HG02943 (cell line): ENCODE measurements at regions not wholly inside any gene's neighbourhood (a gene's known extent, or its start where the extent isn't known, plus 50 kb on each side); places are given as distances from the start of the nearest gene placed in this dataset.
"Not testable (repeated sequence)": the region's sequence is repeated elsewhere in the genome, so short reads cannot be mapped to it uniquely, and the experiment has no call there.

Experiments
- ATAC-seq: cut with Tn5 transposase; IDR thresholded peaks from one replicate; pipeline ENCODE4 v1.9.1; 2021; ENCODE audit warnings: mild to moderate bottlenecking, low read depth, moderate library complexity; ENCODE audit not compliant: unreplicated experiment

GRCh38 chr2:111420074-111420473 is 299.4 kb downstream of the BCL2L11 start:
- ATAC-seq, result not testable (repeated sequence)

GRCh38 chr2:111420835-111421234 is 300.1 kb downstream of the BCL2L11 start:
- ATAC-seq, result not testable (repeated sequence)

DNA sequence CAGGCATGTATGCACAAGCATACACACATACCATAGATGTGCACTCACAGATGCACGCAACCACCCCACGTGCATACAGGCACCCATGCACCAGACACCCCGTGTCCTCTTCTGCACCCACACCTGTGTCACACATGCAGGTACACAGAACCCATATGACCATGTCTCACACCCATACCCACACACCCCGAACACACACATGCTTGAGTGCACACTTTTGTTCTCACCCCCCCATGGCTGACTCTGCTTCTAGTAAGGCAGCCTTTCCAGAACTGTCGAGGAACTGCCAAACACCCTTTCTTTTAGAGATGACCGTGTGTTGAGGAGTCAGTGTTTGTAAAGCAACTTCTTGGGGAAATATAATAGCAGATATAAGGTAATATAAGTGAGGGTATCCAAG is 301.2 kb downstream of the BCL2L11 start:
- not testable (repeated sequence) for ATAC-seq

GRCh38 chr2:111422562-111422961 is 301.8 kb downstream of the BCL2L11 start:
- ATAC-seq, result not testable (repeated sequence)

- not testable (repeated sequence) for ATAC-seq
These were observed 302.5 kb downstream of the BCL2L11 start for GRCh38 chr2:111423184-111423583.

GRCh38 chr2:111424176-111424575 is 303.5 kb downstream of the BCL2L11 start:
- not testable (repeated sequence) for ATAC-seq

DNA sequence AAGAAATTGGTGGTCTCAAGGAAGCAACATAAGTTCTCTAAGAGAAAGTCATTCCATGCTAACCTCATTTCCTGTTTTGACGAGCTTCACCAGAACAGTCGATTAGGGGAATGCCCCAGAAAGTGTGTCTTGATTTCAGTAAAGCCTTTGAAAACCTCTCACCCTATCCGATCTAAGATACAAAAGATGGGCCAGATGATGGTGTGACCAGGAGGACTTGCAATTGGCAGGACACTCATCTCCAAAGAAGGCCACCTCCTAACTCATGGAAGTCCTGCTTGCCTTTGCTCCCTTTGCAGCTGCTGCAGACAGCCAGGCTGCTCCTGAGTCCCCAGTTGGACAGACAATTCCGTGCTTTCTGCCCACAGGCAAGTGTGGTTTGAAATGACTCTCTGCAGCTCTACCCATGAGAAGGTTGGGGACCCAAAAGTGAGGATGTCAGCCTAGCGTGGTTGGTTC is 304.2 kb downstream of the BCL2L11 start:
- ATAC-seq, result not testable (repeated sequence)

GRCh38 chr2:111425789-111426201 is 305.1 kb downstream of the BCL2L11 start:
- ATAC-seq, result not testable (repeated sequence)

- not testable (repeated sequence) for ATAC-seq
These were observed 306.6 kb downstream of the BCL2L11 start for GRCh38 chr2:111427346-111427745.

- not testable (repeated sequence) for ATAC-seq
These were observed 308.2 kb downstream of the BCL2L11 start for GRCh38 chr2:111428915-111429314.

DNA sequence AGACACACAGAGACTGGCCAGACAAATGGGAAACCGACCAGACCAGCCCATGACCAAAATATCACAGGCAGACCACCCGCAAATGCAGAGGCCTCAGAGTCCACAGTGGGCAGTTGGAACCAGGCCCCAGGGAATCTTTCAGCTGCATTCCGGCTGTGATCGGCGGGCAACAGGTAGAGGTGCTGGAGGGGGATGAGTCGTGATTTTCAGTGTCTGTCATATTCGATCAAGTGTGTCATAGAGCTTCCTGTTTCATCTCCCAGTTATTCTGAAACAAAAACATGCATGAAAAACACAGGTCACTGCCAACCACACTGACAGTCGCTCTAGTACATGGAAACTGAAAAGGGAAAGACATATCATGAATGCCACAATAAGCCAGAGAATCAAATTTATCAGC is 308.6 kb downstream of the BCL2L11 start:
- not testable (repeated sequence) for ATAC-seq

DNA sequence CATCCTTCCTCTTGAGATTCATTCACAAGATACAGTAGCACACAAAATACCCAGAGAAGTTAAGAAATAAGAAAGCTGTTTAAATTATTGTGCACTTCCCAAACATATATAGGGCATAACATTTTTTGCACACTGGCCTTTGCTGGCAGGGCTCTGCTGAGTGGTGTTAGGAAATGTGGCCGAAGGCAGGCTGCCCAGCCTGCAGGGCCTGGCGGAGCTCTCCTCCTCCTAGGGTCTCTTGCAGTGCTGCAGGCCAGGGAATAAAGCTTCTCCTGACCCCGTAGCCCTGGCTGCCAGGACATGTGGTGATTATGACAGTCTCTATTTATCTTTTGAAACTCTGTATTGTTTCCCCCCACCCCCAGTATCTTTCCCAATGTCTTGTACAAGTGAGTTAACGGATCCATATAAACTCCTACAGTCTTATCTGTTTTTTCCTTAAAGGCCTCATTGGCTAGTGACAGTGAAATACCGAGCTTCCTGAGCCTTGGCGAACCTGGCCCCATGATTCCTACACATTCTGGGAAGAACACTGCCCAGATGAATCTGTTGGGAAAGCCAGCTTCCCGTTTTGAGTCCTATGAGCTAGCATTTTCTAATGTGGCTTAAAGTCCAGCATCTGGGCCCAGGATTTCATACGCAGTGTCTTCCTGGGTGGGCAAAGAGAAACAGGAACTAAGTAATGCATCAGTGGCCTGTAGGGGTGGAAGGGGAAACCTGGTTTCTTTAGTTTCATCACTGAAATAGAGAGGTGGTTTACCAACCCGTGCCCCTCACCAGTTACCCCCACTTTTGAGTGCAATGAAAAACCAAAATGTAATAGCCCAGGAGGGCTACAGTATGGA is 310.3 kb downstream of the BCL2L11 start:
- not testable (repeated sequence) for ATAC-seq

GRCh38 chr2:111432423-111432822 is 311.7 kb downstream of the BCL2L11 start:
- ATAC-seq, result not testable (repeated sequence)

DNA sequence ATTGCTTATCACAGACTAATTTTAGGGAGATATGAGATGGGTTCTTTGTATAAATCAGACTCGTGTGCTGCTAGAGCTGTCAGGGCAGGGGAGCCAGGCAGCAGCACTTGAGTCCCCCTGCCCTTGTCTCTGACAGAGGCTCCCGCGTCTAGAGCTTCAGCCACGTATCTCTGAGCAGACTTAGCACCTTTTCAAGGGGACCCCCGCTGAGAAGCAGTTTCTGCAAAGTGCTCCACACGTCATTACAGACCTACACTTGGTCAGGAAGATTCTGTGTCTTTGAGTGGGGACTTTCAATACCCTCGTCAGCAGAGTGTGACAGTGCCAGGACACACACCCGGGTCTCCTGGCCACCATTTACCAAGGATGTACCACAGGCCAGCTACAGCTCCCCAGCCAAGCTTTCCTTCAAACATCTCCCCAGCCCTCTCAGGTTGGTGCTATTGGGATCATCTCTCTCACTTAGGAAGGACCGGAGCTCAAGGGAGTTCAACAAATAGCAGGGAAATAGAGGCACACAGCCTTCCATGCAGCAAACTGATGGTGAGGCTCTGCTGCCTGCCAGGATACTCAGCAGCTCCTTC is 312.3 kb downstream of the BCL2L11 start:
- not testable (repeated sequence) for ATAC-seq

DNA sequence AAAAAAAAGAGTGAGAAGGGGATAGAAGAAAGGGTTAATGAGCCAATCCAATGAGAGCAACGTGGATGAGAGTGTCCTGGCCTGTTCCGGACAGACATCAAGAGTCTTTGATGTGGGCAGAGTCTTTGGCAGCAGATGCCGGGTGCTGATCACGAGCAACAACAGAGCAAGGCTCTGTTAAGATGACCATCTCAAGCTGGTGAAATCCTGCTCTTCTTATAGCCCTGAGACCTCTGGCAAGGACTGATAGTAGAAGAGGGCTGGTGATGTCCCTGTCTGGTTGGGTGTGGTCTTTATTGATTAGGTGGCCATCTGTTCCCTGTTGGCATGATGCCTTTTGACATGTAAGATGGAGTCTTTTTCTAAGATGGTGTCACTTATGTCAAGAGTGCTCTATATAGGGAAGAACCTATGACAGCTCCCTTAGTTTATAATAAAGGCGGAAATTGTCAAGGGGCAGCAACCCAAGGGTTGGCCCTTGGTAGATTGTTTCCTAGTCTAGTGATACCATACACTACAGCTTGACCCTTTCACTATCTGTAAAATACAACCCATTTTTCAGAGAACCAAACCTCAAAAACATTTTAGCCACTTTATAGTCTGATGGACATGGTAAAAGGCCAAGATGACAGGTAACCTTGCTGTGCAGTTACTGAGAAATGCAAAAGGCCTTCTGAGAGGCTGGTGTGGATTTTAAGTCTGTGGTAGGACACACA is 313.3 kb downstream of the BCL2L11 start:
- ATAC-seq, result not testable (repeated sequence)

- ATAC-seq, result not testable (repeated sequence)
These were observed 313.9 kb downstream of the BCL2L11 start for GRCh38 chr2:111434608-111434939.

DNA sequence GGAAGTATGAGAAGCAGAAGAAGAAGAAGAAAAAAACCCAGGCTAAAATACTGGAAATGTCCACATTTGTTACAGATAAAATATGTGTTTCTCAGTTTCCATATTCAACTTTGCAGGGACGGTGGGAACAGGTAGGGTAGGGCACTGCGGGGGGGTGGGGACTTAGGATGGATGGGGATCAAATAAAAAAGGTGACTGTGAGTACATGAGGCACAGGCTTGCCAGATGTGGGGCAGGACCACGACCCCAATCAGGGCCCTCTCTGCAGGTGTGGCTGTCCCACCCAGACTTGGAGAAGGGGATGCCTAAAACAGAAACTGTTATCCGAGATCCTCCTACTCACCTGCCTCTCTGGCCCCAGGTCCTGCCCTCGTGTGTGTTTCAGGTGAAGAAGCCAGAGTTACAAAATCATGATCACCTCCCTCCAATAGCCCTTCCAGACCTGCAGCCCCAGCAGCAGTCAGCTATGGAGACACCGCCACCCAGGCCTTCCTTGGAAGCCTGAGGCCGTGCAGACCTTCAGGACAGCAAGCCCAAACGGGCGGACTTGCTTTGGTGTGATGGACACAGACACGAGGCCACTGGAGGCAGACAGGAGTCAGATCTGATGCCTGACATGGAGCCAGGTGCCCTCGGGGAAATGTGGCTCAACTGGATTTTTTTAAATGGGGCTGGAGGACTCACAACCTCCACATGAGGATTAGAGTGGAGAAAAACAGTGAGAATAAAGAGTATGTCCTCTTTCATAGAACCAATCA is 315.0 kb downstream of the BCL2L11 start:
- not testable (repeated sequence) for ATAC-seq

DNA sequence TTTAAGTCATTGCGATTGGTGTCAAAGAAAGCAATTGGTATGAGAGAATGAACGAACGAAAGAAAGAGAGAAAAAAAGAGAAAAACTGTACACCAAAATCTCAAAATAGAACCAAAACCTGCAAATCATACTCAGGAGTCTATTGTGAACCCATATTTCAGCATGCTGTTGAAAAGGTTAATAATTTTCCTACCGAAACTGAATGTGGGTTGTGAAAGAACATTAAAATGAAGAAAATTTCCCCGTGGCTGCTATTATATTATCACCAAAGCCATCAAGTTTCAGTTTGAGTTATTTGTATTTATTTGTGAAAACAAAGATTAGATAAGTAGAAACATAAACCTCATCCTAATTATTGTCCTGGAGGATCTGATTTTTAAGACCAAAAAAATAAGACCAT is 315.7 kb downstream of the BCL2L11 start:
- peak; percentile 64 for ATAC-seq

GRCh38 chr2:111437288-111437990 is 316.7 kb downstream of the BCL2L11 start:
- not testable (repeated sequence) for ATAC-seq

GRCh38 chr2:111438161-111438560 is 317.4 kb downstream of the BCL2L11 start:
- ATAC-seq, result not testable (repeated sequence)
